MM.1S (cell line): ENCODE measurements at regions not wholly inside any gene's neighbourhood (a gene's known extent, or its start where the extent isn't known, plus 50 kb on each side); places are given as distances from the start of the nearest gene placed in this dataset.
"Not testable (repeated sequence)": the region's sequence is repeated elsewhere in the genome, so short reads cannot be mapped to it uniquely, and the experiment has no call there.

Experiments
- EZH2 ChIP-seq: fragments of 300-600 bp; sonication (generic); optimal IDR thresholded peaks from 2 replicates; pipeline ENCODE3; 2017; ENCODE audit warnings: low read depth, mild to moderate bottlenecking, antibody characterized with exemption, low read length, mixed read lengths
- EZH2phosphoT487 ChIP-seq: fragments of 300-600 bp; sonication (generic); IDR thresholded peaks from 2 replicates; pipeline ENCODE4 v1.6.1; 2018; ENCODE audit warnings: antibody characterized with exemption, low read length
- TF ChIP-seq, protein P1 (sequence below): fragments of 300-600 bp; sonication (generic); IDR thresholded peaks from 2 replicates; pipeline ENCODE4 v1.5.1; 2016; ENCODE audit warnings: antibody characterized with exemption, low read length, mixed read lengths

DNA sequence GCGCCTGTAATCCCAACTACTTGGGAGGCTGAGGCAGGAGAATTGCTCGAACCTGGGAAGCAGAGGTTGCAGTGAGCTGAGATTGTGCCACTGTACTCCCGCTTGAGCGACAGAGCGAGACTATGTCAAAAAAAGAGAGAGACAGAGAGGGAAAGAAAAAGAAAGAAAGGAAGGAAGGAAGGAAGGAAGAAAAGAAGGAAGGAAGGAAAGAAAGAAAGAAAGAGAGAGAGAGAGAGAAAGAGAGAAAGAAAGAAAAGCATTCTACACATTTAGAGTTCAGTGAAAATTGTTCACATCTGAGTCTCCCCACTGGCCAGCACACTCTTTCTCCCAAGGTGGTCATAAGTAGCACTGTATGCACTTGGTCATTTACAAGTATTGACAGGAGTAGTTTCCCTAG lies 69.2 kb upstream of the TAB2 start:
- TF ChIP-seq, protein P1, sequence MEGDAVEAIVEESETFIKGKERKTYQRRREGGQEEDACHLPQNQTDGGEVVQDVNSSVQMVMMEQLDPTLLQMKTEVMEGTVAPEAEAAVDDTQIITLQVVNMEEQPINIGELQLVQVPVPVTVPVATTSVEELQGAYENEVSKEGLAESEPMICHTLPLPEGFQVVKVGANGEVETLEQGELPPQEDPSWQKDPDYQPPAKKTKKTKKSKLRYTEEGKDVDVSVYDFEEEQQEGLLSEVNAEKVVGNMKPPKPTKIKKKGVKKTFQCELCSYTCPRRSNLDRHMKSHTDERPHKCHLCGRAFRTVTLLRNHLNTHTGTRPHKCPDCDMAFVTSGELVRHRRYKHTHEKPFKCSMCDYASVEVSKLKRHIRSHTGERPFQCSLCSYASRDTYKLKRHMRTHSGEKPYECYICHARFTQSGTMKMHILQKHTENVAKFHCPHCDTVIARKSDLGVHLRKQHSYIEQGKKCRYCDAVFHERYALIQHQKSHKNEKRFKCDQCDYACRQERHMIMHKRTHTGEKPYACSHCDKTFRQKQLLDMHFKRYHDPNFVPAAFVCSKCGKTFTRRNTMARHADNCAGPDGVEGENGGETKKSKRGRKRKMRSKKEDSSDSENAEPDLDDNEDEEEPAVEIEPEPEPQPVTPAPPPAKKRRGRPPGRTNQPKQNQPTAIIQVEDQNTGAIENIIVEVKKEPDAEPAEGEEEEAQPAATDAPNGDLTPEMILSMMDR: not testable (repeated sequence)
- TF ChIP-seq EZH2phosphoT487, EZH2: not testable (repeated sequence)
